PC-3 (cell line): ENCODE measurements at regions not wholly inside any gene's neighbourhood (a gene's known extent, or its start where the extent isn't known, plus 50 kb on each side); places are given as distances from the start of the nearest gene placed in this dataset.

Experiments used
- ATAC-seq: fragments of 200-7000 bp; cut with Tn5 transposase; 2 replicates; pipeline ENCODE4 v1.9.1; 2020; ENCODE audit warnings: mild to moderate bottlenecking, moderate library complexity
- BruUV-seq: library from RNA; stranded (reverse); fragments of 400-500 nt; replicated peaks from 2 replicates; lab custom pipeline; 2021; lab: Mats Ljungman, UMichigan
- CTCF ChIA-PET: fragments of 300-600 bp; sonication (Branson Sonifier 250); formaldehyde crosslinking; loops from one replicate; lab custom pipeline; 2022; ENCODE audit warnings: antibody characterized with exemption; lab: Charles Lee
- POLR2A ChIA-PET: fragments of 300-600 bp; sonication (Branson Sonifier 250); formaldehyde crosslinking; loops from one replicate; lab custom pipeline; 2022; ENCODE audit warnings: antibody characterized with exemption; ENCODE audit not compliant: unreplicated experiment; lab: Charles Lee
- DNase-seq: peaks from one replicate; pipeline ENCODE4 v3.0.0-alpha.2; 2015
- H2AFZ ChIP-seq: fragments of 300-600 bp; sonication (generic); 2 replicates; pipeline ENCODE4 v1.6.0; 2016; ENCODE audit warnings: antibody characterized with exemption, low read length
- H3F3A ChIP-seq: fragments of 300-600 bp; sonication (generic); one replicate; pipeline ENCODE4 v1.6.0; 2017; ENCODE audit warnings: antibody characterized with exemption, low read length, control low read depth, mild to moderate bottlenecking; ENCODE audit not compliant: unreplicated experiment
- H3K27ac ChIP-seq: fragments of 300-600 bp; sonication (generic); 2 replicates; pipeline ENCODE4 v1.5.1; 2016; ENCODE audit warnings: mild to moderate bottlenecking, low read length
- H3K27me3 ChIP-seq: fragments of 300-600 bp; sonication (generic); 2 replicates; pipeline ENCODE4 v1.6.1; 2016; ENCODE audit warnings: low read length, mixed read lengths
- H3K36me3 ChIP-seq: fragments of 300-600 bp; sonication (generic); 2 replicates; pipeline ENCODE4 v1.6.1; 2016; ENCODE audit warnings: low read depth, mixed run types, low read length, mixed read lengths
- H3K4me1 ChIP-seq: fragments of 300-600 bp; sonication (generic); 2 replicates; pipeline ENCODE4 v1.5.1; 2016; ENCODE audit warnings: low read length; ENCODE audit not compliant: insufficient read depth
- H3K4me2 ChIP-seq: fragments of 300-600 bp; sonication (generic); 2 replicates; pipeline ENCODE4 v1.6.0; 2016; ENCODE audit warnings: low read length
- H3K4me3 ChIP-seq: fragments of 300-600 bp; sonication (generic); 2 replicates; pipeline ENCODE4 v1.5.1; 2016; ENCODE audit warnings: mild to moderate bottlenecking, low read length, mixed read lengths
- H3K79me2 ChIP-seq: fragments of 300-600 bp; sonication (generic); 2 replicates; pipeline ENCODE4 v1.6.1; 2017; ENCODE audit warnings: low read length, mixed read lengths
- H3K9ac ChIP-seq: fragments of 300-600 bp; sonication (generic); 2 replicates; pipeline ENCODE4 v1.6.0; 2016; ENCODE audit warnings: mild to moderate bottlenecking, low read length
- H3K9me2 ChIP-seq: fragments of 300-600 bp; sonication (generic); replicated peaks from 2 replicates; pipeline ENCODE4 v1.6.1; 2016; ENCODE audit warnings: mixed run types, low read length, mixed read lengths
- H3K9me3 ChIP-seq: fragments of 300-600 bp; sonication (generic); 2 replicates; pipeline ENCODE4 v1.6.1; 2016; ENCODE audit warnings: low read length, mixed read lengths
- H4K20me1 ChIP-seq: fragments of 300-600 bp; sonication (generic); 2 replicates; pipeline ENCODE4 v1.6.1; 2016; ENCODE audit warnings: low read length, mixed read lengths
- CTCF ChIP-seq: fragments of 300-600 bp; sonication (generic); conservative IDR thresholded peaks from 2 replicates; pipeline ENCODE4 v1.5.1; 2017; ENCODE audit warnings: antibody characterized with exemption, low read depth, mild to moderate bottlenecking, low read length
- EZH2 ChIP-seq: fragments of 300-600 bp; sonication (generic); IDR thresholded peaks from one replicate; pipeline ENCODE4 v1.6.1; 2017; ENCODE audit warnings: antibody characterized with exemption, mild to moderate bottlenecking, low read length; ENCODE audit not compliant: unreplicated experiment
- EZH2phosphoT487 ChIP-seq: fragments of 300-600 bp; sonication (generic); IDR thresholded peaks from 2 replicates; pipeline ENCODE4 v1.6.1; 2018; ENCODE audit warnings: mild to moderate bottlenecking, antibody characterized with exemption, low read length, borderline replicate concordance
- intact Hi-C: fragments of 100-400 bp; cut with micrococcal nuclease; formaldehyde crosslinking; loops from 2 replicates; pipeline ENCODE4 v1.9.0; 2023

DNA sequence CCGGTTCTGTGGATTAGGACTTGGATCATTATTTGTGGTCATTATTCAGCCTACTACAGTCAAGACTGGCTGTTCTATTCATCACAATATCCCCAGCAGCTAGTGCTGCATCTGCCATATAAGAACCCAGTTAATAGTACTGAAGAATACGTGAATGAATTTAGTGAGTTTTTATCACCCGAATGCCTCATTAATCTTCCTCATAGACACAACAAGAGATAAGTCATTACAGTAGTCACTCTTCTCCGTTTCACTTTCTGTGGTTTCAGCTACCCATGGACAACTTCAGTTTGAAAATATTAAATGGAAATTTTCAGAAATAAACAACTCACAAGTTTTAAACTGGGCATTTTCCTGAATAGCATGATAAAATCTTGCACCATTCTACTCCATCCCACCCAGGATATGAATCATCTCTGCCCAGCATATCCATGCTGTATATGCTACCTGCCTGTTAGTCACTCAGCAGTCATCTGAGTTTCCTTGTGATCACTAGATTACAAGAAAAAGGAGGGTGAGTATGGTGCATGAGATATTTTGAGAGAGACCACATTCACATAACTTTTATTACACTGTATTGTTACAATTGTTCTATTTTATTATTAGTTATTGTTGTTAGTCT, 363.7 kb upstream of the CHAC2 start:
- ChIA-PET CTCF (no interaction called here), POLR2A (no interaction called here)
- no peaks in the 10 kb centered on the region for H3K79me2 ChIP-seq
- intact Hi-C loops: loop anchor here (10.0 kb wide), 1 partner anchor 169 kb away; no protein-coding TSS in a partner anchor
- DNase-seq: peak; percentile 94
- peaks cover 64% of the 10 kb centered on the region for H3K4me1 ChIP-seq
- TF ChIP-seq EZH2 (no peak), CTCF (no peak), EZH2phosphoT487 (no peak)
- H3K4me2 ChIP-seq: peak overlapping the region; percentile 79
- H2AFZ ChIP-seq: peak overlapping the region; percentile 50
- BruUV-seq: TSS peak; percentile 80
- H3K9me2 ChIP-seq: no peaks in the 10 kb centered on the region
- no peaks in the 10 kb centered on the region for H3K9me3 ChIP-seq
- peak overlapping the region; percentile 97 for H3K27ac ChIP-seq
- peak; percentile 95 for ATAC-seq
- no peaks in the 10 kb centered on the region for H3K36me3 ChIP-seq
- H3K9ac ChIP-seq: peak overlapping the region; percentile 78
- H3K27me3 ChIP-seq: no peaks in the 10 kb centered on the region
- peaks cover 13% of the 10 kb centered on the region for H3F3A ChIP-seq
- no peaks in the 10 kb centered on the region for H4K20me1 ChIP-seq
- H3K4me3 ChIP-seq: peak overlapping the region; percentile 37; the same call in 1 of the 2 replicates

DNA sequence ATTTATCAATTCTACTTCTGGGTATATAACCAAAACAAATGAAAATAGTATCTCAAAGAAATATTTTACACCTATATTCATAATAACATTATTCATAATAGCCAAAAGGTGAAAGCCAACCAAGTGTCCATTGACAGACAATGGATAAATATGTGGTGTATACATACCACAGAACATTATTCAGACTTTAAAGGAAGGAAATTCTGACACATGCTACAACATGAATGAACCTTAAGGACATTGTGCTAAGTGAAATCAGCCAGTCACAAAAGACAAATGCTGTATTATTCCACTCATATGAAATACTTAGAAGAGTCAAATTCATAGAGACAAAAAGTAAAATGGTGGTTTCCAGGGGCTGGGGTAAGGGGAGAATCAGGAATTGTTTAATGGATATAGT, 370.5 kb upstream of the CHAC2 start:
- H3K4me3 ChIP-seq: no peak overlapping the region
- TF ChIP-seq EZH2phosphoT487 (no peak), EZH2 (no peak), CTCF (no peak)
- POLR2A ChIA-PET: no interaction called here
- DNase-seq (no peak), ATAC-seq (no peak)
- H3K4me1 ChIP-seq: 0 out of 2 replicates have a peak, but pooled peaks cover 5% of the 10 kb centered on the region
- no peaks in the 10 kb centered on the region for H4K20me1 ChIP-seq
- H3K27me3 ChIP-seq: no peaks in the 10 kb centered on the region
- intact Hi-C loops: no loop called here
- CTCF ChIA-PET: no interaction called here
- no peaks in the 10 kb centered on the region for H3K36me3 ChIP-seq
- H3K9ac ChIP-seq: no peak overlapping the region
- no peaks in the 10 kb centered on the region for H3K9me2 ChIP-seq
- no peaks in the 10 kb centered on the region for H3F3A ChIP-seq
- no peaks in the 10 kb centered on the region for H3K9me3 ChIP-seq
- H3K4me2 ChIP-seq: no peak overlapping the region
- no TSS peak for BruUV-seq
- H2AFZ ChIP-seq: no peak overlapping the region
- H3K27ac ChIP-seq: no peak overlapping the region
- H3K79me2 ChIP-seq: no peaks in the 10 kb centered on the region

DNA sequence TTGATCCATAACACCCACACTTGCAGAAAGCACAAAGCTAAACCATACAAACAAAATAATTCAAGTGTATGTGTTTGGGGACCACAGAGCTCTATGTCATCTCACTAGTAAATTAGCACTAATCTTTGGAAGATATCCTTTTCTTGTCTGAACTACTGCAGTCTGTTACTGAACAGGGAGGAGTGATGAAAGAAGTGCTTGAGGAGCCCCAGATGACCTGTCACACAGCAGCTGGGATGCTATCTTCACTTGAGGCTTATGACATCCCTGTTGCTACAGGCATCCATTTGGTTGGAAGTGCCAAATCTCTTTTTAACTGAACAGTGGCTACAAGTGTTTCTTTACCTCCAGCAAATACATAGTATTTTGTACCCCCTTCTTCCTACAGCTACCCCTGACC, 386.3 kb upstream of the CHAC2 start:
- intact Hi-C loops: no loop called here
- Histone ChIP-seq H3K9ac (no peak overlapping the region), H3K9me2 (no peaks in the 10 kb centered on the region)

More for the DNA sequence above, 386.3 kb upstream of the CHAC2 start:
- H3F3A ChIP-seq: no peaks in the 10 kb centered on the region
- no peaks in the 10 kb centered on the region for H3K79me2 ChIP-seq
- no peak for ATAC-seq
- H3K36me3 ChIP-seq: no peaks in the 10 kb centered on the region
- H3K27ac ChIP-seq: no peak overlapping the region
- H3K4me1 ChIP-seq: no peaks in the 10 kb centered on the region
- ChIA-PET POLR2A (no interaction called here), CTCF (no interaction called here)
- BruUV-seq: no TSS peak
- no peak for DNase-seq
- no peaks in the 10 kb centered on the region for H4K20me1 ChIP-seq
- no peaks in the 10 kb centered on the region for H3K27me3 ChIP-seq
- H3K4me3 ChIP-seq: no peak overlapping the region
- no peak for TF ChIP-seq EZH2
- no peak for TF ChIP-seq CTCF
- TF ChIP-seq EZH2phosphoT487: no peak
- H2AFZ ChIP-seq: no peak overlapping the region
- H3K4me2 ChIP-seq: no peak overlapping the region
- H3K9me3 ChIP-seq: peaks cover 3% of the 10 kb centered on the region; the same call in 1 of the 2 replicates
